K562 (cell line): ENCODE measurements at regions not wholly inside any gene's neighbourhood (a gene's known extent, or its start where the extent isn't known, plus 50 kb on each side); places are given as distances from the start of the nearest gene placed in this dataset.

Experiments used
- ATAC-seq: fragments of 200-7000 bp; cut with Tn5 transposase; 3 replicates; pipeline ENCODE4 v1.9.1; 2020; ENCODE audit warnings: moderate library complexity
- BruUV-seq: library from RNA; stranded (reverse); fragments of 400-500 nt; replicated peaks from 2 replicates; lab custom pipeline; 2021; lab: Mats Ljungman, UMichigan
- CTCF ChIA-PET: fragments of 300-600 bp; formaldehyde crosslinking; extraction: SDS; loops from one replicate; lab custom pipeline; 2021; ENCODE audit warnings: low intra/inter-chr PET ratio; lab: Yijun Ruan, JAX
- POLR2A ChIA-PET: fragments of 300-600, 350-650 bp; sonication (Branson Sonifier 250); formaldehyde crosslinking; extraction: SDS; loops from one replicate; lab custom pipeline; 2021; ENCODE audit warnings: antibody characterized with exemption, inconsistent platforms; lab: Yijun Ruan, JAX
- DNase-seq, 4 experiments: peaks; one replicate each; pipeline versions ENCODE4 v3.0.0 to v3.0.0-alpha.2; 2011 to 2018; ENCODE audit warnings: low spot score in 3 of 4, mixed read lengths in 3 of 4; ENCODE audit errors: extremely low read depth in 1 of 4
- FAIRE-seq: peaks from 2 replicates; lab custom pipeline; 2011; peaks lifted over from hg19 to GRCh38; lab: Jason Lieb, UNC
- H2AFZ ChIP-seq: 2 replicates; pipeline ENCODE4 v1.6.0; 2011; ENCODE audit warnings: low read depth, low read length, control low read depth, inconsistent platforms
- H3K27ac ChIP-seq: fragments of 200-600 bp; 3 replicates; pipeline ENCODE4 v1.8.0; 2011; ENCODE audit warnings: low read depth, mild to moderate bottlenecking, control low read depth, inconsistent platforms, low read length, moderate library complexity, mixed read lengths; ENCODE audit errors: extremely low read depth
- H3K27me3 ChIP-seq, 2 experiments: fragments of 300-600 bp in 1 of 2; 2 replicates in 1 of 2; 3 replicates in 1 of 2; pipeline versions ENCODE4 v1.6.0 to v1.8.0; 2011; ENCODE audit warnings: inconsistent platforms in 2 of 2, low read length in 2 of 2, mild to moderate bottlenecking in 1 of 2, mixed read lengths in 1 of 2, moderate library complexity in 1 of 2; ENCODE audit not compliant: control insufficient read depth in 2 of 2, insufficient read depth in 2 of 2
- H3K36me3 ChIP-seq: fragments of 300-600 bp; 3 replicates; pipeline ENCODE4 v1.8.0; 2011; ENCODE audit warnings: mild to moderate bottlenecking, low read length, inconsistent platforms; ENCODE audit not compliant: control insufficient read depth, insufficient read depth
- H3K4me1 ChIP-seq, 2 experiments: fragments of 200-600 bp in 1 of 2; replicated peaks in 1 of 2; 2 replicates in 1 of 2; 3 replicates in 1 of 2; pipeline versions ENCODE4 v1.5.1 to v1.8.0; 2011; ENCODE audit warnings: inconsistent platforms in 2 of 2, low read length in 2 of 2, mild to moderate bottlenecking in 1 of 2, mixed read lengths in 1 of 2, moderate library complexity in 1 of 2; ENCODE audit not compliant: control insufficient read depth in 2 of 2, insufficient read depth in 2 of 2
- H3K4me2 ChIP-seq: 2 replicates; pipeline ENCODE4 v1.6.1; 2011; ENCODE audit warnings: low read length, control low read depth, inconsistent platforms, mixed read lengths; ENCODE audit not compliant: insufficient read depth
- H3K4me3 ChIP-seq: fragments of 200-600 bp; sonication (generic), shearing (Covaris generic); 2 replicates; pipeline ENCODE4 v1.5.1; 2016; ENCODE audit warnings: control low read depth, inconsistent platforms
- H3K79me2 ChIP-seq: fragments of 200-600 bp; 3 replicates; pipeline ENCODE4 v1.8.0; 2011; ENCODE audit warnings: low read length, inconsistent platforms; ENCODE audit not compliant: control insufficient read depth, insufficient read depth
- H3K9ac ChIP-seq, 2 experiments: 2 replicates each; pipeline versions ENCODE4 v1.6.0 to v1.6.1; 2011; ENCODE audit warnings: low read depth in 2 of 2, low read length in 2 of 2, control low read depth in 1 of 2, inconsistent platforms in 1 of 2, mild to moderate bottlenecking in 1 of 2, mixed read lengths in 1 of 2; ENCODE audit not compliant: insufficient read depth in 1 of 2
- H3K9me1 ChIP-seq: one replicate; pipeline ENCODE4 v1.6.0; 2011; ENCODE audit warnings: inconsistent platforms, mild to moderate bottlenecking, low read length, moderate library complexity; ENCODE audit not compliant: control insufficient read depth, insufficient read depth
- H3K9me3 ChIP-seq: replicated peaks from 2 replicates; pipeline ENCODE4 v1.5.1; 2011; ENCODE audit warnings: low read depth, low read length, inconsistent platforms; ENCODE audit not compliant: control insufficient read depth, insufficient read depth
- H4K20me1 ChIP-seq: replicated peaks from 2 replicates; pipeline ENCODE4 v1.6.1; 2011; ENCODE audit warnings: low read length, inconsistent platforms, mixed read lengths; ENCODE audit not compliant: control insufficient read depth, insufficient read depth
- BCL6 ChIP-seq: fragments of 250-450 bp; sonication (Bioruptor Pico); IDR thresholded peaks from 2 replicates; pipeline ENCODE4 v1.4.0; 2020
- FOXA1 ChIP-seq: fragments of 450-650 bp; IDR thresholded peaks from 2 replicates; pipeline ENCODE4 v1.6.1; 2016; ENCODE audit warnings: mild to moderate bottlenecking, borderline replicate concordance
- HCFC1 ChIP-seq: IDR thresholded peaks from 2 replicates; pipeline ENCODE4 v1.6.1; 2012; ENCODE audit warnings: low read depth, low read length, improper control_type of control experiment
- HSF4 ChIP-seq: fragments of 250-450 bp; sonication (Bioruptor Pico); IDR thresholded peaks from 2 replicates; pipeline ENCODE4 v2.1.2; 2022; ENCODE audit warnings: mild to moderate bottlenecking, moderate library complexity, borderline replicate concordance
- MTA1 ChIP-seq: fragments of 450-650 bp; IDR thresholded peaks from 2 replicates; pipeline ENCODE4 v1.6.1; 2017; ENCODE audit warnings: borderline replicate concordance
- RBM15 ChIP-seq: fragments of 200-400 bp; formaldehyde crosslinking; IDR thresholded peaks from 2 replicates; pipeline ENCODE4 v1.6.1; 2018; ENCODE audit warnings: mild to moderate bottlenecking, low read length, moderate library complexity; ENCODE audit not compliant: insufficient read depth
- RFX1 ChIP-seq: fragments of 450-650 bp; IDR thresholded peaks from 2 replicates; pipeline ENCODE4 v1.6.1; 2016; ENCODE audit warnings: mild to moderate bottlenecking, moderate library complexity
- SIN3B ChIP-seq: fragments of 450-650 bp; IDR thresholded peaks from 2 replicates; pipeline ENCODE4 v1.6.1; 2017; ENCODE audit warnings: low read depth, mild to moderate bottlenecking, moderate library complexity
- SIRT6 ChIP-seq: IDR thresholded peaks from one replicate; pipeline ENCODE4 v1.6.1; 2012; ENCODE audit warnings: low read depth, mild to moderate bottlenecking, control low read depth, inconsistent platforms, low read length, moderate library complexity
- SPI1 ChIP-seq: IDR thresholded peaks from 2 replicates; pipeline ENCODE4 v1.6.1; 2011; ENCODE audit warnings: low read depth, low read length, control low read depth, borderline replicate concordance
- WGBS: fragments of 100-300 bp; shearing (Covaris generic); methylation state at CpG from one replicate; pipeline ENCODE4 v1.1.6; 2016; ENCODE audit warnings: low coverage, mixed read lengths; ENCODE audit not compliant: insufficient coverage; ENCODE audit errors: missing lambda C conversion rate; 5-methylcytosine and 5-hydroxymethylcytosine counted together
- in situ Hi-C: fragments of 300-500 bp; cut with MboI; formaldehyde crosslinking; loops from 4 replicates; pipeline ENCODE4 v1.15.0; 2018; ENCODE audit warnings: inconsistent platforms, mixed read lengths
- intact Hi-C: fragments of 100-400 bp; cut with micrococcal nuclease; formaldehyde crosslinking; loops from 2 replicates; pipeline ENCODE4 v1.14.2; 2022
- TF ChIP-seq, protein P1 (sequence below): IDR thresholded peaks from 2 replicates; pipeline ENCODE4 v1.6.1; 2012; ENCODE audit warnings: low read depth, low read length, improper control_type of control experiment, borderline replicate concordance
- TF ChIP-seq, protein P2 (sequence below): fragments of 450-650 bp; conservative IDR thresholded peaks from 2 replicates; pipeline ENCODE4 v1.6.1; 2016; ENCODE audit warnings: missing genetic modification characterization, low read depth, mild to moderate bottlenecking, control low read depth, missing compliant biosample characterization

DNA sequence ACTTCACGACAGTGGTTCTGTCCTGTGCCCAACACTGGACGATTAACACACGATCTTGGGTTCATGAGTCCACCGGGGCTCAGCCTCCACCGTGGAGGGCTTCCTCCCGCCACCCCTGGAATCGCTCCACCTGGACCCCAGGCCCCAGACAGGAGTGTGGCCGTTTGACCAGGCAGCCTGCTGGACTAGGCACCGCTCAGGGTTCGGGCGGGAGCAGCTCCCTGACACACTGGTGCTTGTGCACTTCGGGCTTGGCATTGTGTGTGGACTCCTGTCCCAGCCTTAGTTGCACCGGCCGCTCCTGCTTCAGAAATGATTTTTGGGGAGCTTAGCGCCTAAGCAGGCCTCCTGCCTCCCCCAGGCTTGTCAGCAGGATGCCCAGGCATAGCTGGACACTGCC, 617.4 kb upstream of the SALL3 start:
- no peak overlapping the region for H3K27ac ChIP-seq
- ATAC-seq (no peak), FAIRE-seq (no peak), DNase-seq (no peak)
- in situ Hi-C loops, result no loop called here
- no peak for TF ChIP-seq MTA1
- TF ChIP-seq, protein P1, sequence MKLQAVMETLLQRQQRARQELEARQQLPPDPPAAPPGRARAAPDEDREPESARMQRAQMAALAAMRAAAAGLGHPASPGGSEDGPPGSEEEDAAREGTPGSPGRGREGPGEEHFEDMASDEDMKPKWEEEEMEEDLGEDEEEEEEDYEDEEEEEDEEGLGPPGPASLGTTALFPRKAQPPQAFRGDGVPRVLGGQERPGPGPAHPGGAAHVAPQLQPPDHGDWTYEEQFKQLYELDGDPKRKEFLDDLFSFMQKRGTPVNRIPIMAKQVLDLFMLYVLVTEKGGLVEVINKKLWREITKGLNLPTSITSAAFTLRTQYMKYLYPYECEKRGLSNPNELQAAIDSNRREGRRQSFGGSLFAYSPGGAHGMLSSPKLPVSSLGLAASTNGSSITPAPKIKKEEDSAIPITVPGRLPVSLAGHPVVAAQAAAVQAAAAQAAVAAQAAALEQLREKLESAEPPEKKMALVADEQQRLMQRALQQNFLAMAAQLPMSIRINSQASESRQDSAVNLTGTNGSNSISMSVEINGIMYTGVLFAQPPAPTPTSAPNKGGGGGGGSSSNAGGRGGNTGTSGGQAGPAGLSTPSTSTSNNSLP, result no peak
- no peak for TF ChIP-seq SIRT6
- no peak for TF ChIP-seq RBM15
- TF ChIP-seq, protein P2, sequence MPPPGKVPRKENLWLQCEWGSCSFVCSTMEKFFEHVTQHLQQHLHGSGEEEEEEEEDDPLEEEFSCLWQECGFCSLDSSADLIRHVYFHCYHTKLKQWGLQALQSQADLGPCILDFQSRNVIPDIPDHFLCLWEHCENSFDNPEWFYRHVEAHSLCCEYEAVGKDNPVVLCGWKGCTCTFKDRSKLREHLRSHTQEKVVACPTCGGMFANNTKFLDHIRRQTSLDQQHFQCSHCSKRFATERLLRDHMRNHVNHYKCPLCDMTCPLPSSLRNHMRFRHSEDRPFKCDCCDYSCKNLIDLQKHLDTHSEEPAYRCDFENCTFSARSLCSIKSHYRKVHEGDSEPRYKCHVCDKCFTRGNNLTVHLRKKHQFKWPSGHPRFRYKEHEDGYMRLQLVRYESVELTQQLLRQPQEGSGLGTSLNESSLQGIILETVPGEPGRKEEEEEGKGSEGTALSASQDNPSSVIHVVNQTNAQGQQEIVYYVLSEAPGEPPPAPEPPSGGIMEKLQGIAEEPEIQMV (tag), result no peak
- TF ChIP-seq HSF4, result no peak
- no peak for TF ChIP-seq BCL6 (CRISPR knock-in tag)
- no peak for TF ChIP-seq FOXA1
- TF ChIP-seq SIN3B, result no peak
- no peak for TF ChIP-seq HCFC1
- TF ChIP-seq RFX1, result no peak
- no peak for TF ChIP-seq SPI1
- H3K4me3 ChIP-seq, result no peak overlapping the region
- BruUV-seq, result no TSS peak
- WGBS, result 0% methylated on average over 8 of the region's 15 CpGs
- no peak overlapping the region for H2AFZ ChIP-seq
- no peaks in the 10 kb centered on the region for H4K20me1 ChIP-seq
- peaks cover 0 to 25% of the 10 kb centered on the region in 2 experiments; a peak in 3 of 5 replicates for H3K27me3 ChIP-seq
- H3K4me1 ChIP-seq, result no peaks in the 10 kb centered on the region
- H3K9me3 ChIP-seq, result no peaks in the 10 kb centered on the region
- ChIA-PET POLR2A (interaction anchor here (0.7 kb wide), 1 partner anchor 11 kb away, joined by 3 read pairs; no protein-coding TSS in a partner anchor), CTCF (no interaction called here)
- intact Hi-C loops, result no loop called here
- H3K9me1 ChIP-seq, result no peaks in the 10 kb centered on the region
- H3K36me3 ChIP-seq, result no peaks in the 10 kb centered on the region
- no peak overlapping the region for H3K9ac ChIP-seq
- H3K79me2 ChIP-seq, result no peaks in the 10 kb centered on the region
- no peak overlapping the region for H3K4me2 ChIP-seq
